GM19372 (cell line): ENCODE measurements at regions not wholly inside any gene's neighbourhood (a gene's known extent, or its start where the extent isn't known, plus 50 kb on each side); places are given as distances from the start of the nearest gene placed in this dataset.

ENCODE experiments used
- ATAC-seq: cut with Tn5 transposase; IDR thresholded peaks from one replicate; pipeline ENCODE4 v1.9.1; 2021; ENCODE audit warnings: mild to moderate bottlenecking, low read depth, moderate library complexity; ENCODE audit not compliant: unreplicated experiment

DNA sequence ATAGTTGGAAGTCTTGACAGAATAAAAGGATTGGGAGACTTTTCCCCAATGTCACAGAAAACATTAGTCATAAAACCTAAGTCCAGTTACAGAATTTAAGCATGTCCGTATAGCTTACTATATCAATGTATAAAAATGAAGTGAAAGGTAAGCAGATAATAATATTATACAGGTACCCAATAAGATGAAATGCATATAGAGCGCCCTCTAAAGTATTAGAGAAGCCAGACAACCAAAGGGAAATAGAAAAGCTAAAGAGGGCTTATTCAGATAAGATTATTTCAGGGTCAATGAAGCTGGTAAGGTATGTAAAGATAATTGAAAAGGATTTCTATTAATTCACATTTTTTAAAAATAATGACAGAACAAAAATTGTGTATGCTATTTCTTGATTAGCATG lies 947.7 kb upstream of the MAP3K7 start:
- no peak for ATAC-seq

DNA sequence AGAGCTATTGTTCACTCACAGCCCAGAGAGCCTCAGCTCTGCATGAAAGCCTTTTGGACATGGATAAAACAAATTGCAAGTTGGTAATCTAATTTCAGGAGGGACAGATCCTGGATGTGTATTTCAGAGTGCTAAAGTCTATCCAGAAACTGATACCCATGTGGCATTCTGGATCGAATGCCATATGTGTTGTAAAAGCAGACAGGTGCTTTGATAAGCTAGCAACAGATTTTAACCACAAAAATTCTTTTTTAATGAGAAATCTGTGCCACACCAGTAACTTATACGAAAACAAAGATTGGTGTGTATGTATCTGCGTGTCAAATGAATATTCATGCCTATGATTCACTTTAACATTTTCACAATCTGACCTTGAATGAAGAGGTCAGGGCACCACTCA lies 936.6 kb upstream of the MAP3K7 start:
- ATAC-seq = no peak

DNA sequence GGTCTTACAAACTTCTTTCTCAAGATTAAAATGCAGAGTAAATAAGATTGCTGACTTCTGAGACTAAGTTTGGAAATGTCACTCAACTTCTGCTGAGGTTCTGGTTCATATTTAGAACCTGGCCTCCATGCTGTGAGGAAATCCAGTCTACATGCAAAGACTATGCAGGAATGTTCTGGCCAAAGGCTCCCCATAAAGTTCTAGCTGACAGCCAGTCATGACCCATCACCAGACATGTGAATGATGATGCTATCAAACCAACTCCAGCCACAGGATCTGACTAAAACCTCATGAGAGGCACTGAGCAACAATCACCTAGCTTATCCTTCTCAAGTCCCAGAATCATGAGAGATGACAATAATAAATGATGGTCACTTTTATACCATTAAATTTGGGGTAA lies 935.1 kb upstream of the MAP3K7 start:
- no peak for ATAC-seq

DNA sequence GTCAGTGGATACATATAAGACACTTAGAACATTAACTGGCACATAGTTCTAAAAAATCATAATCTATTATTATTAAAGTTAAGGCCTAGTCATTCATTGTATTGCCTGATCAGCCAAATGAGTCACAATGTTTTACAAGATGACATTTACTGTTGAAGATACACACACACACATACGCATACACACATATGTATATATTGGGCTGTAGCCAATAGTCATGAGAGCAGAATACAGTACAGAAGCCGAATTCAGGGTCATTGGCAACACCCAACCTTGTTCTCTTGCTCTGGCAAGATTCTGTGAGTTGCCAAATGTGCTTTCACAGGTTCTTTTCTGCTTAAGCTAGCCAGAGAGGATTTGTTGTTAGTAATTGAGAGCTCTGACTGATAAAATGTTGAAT lies 922.8 kb upstream of the MAP3K7 start:
- no peak for ATAC-seq

DNA sequence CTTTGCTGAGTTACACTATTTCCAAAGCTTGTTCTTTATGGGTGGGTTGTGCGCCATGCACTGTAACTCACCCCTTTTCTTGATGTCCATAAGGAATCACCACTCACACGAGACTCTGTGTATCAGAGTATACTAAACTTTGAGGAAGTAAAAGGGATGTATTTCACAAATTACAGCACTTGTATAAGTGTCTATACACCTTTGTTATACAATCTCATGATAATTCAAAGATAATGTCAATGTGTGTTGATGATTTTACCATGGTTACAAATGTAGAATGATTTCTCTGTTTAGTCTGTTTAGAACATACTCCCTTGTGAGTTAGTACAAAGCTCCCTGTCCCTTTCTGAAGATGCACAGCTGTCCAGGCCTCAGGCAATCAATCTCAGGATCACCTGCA lies 922.2 kb upstream of the MAP3K7 start:
- no peak for ATAC-seq

DNA sequence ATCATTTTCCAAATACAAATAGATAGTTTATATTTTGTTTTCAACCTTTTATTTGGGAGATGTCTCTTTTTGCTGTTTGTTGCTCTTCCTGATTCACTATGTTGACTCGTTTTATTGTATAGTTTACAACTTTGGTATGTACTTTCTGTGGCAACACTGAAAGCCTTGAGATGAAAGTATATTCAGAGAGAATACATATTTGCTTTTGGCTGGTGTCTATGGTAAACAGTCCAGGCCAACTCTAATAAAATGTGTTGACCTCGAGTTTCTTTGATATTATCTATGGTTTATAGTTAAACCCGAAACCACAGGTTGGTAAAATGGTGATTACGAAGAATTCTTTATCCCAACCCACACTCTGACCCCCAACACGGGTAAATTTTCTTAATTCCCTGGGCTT lies 919.6 kb upstream of the MAP3K7 start:
- ATAC-seq = no peak

DNA sequence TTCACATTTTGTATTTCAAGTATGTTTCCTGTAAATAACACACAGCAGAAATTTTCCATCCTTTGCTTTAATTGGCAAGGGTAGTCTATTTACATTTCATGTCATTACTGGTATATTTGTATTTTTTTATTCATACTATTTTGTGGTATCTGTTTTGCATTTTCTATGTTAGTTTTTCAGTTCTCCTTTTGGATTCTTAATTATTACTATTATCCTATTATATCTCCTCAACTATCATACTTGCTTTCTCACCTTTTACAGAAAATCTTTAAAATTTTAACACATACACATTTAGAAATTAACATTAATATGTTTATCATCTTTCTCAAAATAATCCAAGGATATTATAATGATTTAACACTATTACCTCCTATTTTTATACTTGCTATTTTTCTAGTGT lies 918.3 kb upstream of the MAP3K7 start:
- ATAC-seq = no peak

DNA sequence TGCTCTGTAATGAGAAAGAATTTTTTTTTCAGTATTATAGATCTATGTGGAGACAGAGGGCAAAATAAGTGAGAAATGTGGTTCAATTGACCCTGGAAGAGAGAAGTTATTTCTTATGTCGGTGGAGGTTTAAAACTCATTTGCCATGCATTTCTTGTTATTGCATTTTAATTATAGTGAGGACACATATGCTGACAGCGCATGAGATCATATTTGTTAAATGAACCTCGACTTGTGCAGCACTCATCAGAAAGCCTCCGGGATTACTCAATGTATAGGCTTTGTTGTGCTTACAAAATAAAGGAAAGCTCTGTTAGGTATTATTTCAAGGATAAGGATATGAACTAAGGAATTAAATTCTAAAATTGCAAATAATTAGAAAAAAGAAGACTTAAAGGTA lies 915.1 kb upstream of the MAP3K7 start:
- ATAC-seq = no peak

DNA sequence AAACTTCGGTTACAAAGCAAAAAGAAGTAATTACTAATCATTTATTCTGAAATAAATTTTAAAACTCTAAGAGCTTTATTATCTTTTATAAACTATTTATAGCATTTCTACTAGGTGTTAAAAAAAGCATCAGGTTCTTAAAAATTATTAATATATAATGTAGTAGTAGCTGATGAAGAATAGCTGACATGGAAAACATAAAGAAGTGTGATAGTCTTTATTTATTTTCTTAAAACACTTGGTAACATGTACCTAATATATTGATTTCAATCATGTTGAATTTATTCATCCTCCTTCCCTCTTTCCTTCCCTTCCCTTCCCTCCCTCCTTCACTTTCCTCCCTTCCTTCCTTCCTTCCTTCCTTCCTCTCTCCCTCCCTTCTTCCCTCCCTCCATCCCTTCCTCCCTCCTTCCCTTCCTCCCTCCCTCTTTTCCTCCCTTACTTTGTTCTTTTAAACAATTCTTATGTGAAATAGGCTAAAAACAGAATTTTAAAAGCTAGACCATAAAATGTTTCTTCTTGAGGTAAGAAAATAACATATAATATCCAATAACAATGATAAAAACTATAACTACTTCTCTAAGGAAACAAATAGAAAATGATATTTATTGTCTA lies 913.9 kb upstream of the MAP3K7 start:
- no peak for ATAC-seq

DNA sequence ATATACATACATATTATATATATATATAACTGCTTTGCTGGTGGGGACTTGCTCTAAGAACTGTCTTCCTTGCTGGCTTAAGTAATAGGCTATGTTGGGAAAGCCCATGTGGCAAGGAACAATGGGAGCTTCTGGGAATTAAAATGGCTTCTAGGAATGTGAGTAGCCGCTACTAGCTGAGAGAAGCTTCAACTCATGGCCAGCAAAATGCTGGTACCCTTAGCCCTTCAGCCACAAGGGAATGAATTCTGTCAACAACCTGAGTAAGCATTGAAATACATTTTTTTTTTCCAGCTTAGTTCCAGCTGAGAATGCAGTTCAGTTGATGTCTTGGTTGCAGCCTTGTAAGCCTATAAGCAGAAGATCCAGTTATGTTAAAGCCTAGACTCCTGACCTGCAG lies 911.7 kb upstream of the MAP3K7 start:
- ATAC-seq = no peak

DNA sequence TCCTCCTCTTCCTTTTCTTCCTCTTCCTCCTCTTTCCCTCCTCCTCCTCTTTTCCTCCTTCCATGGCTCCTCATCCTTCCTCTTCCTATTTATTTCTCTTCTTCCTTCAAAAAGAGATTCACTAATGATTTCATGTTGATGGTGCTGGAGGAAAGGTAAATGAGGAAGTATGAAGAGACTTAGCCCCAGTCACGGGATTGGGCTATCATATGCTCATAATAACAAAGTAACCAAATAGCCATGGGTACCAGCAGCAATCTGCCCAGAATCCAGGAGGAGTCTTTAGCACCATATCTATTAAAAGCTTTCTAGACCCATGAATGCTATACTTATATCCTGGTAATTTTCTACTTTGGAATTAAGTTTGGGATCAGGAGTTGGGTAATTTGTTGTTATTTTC lies 910.9 kb upstream of the MAP3K7 start:
- ATAC-seq = no peak

DNA sequence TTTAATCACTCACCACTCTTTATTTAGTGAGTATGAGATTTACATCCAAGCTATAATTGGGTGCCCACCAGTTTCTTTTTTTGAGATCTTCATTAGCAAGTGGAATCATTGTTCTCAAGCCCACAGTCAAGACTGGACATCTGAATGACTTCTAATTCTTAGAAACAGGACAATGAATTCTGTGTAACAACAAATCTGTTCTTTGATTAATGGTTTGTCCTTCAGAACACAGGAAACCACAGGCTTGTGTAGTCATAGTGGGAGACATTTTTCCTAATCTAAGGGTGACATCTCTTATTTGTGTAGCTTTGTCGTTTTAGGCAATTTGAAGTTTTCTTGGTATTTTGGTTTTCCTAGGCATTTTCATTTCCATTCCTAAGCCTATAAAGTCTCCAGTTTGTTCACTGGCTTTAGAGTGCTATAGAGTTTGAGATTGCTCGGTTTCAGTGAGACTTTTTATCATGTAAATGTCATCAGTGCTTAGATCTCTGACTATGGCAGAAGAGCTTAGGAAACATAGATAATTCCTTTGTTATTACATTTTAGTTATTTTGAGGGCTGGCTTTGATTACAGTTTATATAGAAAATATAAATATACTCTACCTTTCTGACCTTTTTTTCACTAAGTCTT lies 903.9 kb upstream of the MAP3K7 start:
- ATAC-seq = no peak

DNA sequence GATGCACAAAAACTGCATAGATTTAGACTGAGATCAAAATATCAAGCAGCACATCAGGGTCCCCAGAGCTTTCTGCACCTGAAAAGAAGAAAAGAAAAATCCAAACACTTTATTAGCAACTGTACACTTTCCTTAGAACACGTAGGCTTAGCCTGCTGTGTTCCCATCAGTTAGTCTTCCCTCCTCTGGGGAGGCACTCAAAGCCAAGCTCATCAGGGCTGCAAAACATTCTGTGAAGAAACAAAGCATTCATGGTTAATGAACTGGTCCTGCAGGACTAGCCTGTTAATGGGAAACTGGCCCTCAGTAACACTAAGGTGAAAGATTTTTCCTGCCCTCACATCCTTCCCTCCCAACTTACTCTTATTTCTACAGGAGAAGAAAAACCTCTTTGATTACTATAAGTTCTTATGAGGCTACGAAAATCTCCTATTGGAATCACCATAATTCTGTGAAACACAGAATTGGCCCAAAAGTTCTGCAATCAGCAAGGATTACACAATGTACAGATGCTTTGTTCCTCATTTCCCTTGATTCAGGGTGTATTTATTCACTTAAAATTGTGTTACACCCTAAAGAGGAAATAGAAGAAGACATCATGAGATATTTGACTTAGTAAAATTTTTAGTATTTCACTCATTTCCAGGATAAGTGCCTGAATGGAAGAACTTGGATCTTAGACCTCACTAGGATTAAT lies 901.0 kb upstream of the MAP3K7 start:
- ATAC-seq = no peak

DNA sequence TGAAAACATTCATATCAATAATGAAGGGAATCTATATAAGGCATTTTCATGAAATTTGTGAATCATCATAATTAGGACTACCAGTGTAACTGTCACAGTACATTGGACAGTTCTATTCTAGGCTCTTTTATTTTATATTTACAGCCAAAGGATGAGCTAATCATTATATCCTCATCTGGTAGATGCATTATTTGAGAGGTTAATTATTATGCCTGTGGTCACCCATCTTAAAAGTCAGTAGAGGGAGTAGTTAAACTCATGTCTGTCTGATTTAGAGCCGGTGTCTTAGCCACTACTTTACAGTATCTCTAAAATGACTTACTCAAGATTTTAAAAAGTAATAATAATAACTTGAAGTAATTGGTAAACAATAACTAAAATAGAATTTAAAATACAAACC lies 899.3 kb upstream of the MAP3K7 start:
- peak; percentile 25 for ATAC-seq

DNA sequence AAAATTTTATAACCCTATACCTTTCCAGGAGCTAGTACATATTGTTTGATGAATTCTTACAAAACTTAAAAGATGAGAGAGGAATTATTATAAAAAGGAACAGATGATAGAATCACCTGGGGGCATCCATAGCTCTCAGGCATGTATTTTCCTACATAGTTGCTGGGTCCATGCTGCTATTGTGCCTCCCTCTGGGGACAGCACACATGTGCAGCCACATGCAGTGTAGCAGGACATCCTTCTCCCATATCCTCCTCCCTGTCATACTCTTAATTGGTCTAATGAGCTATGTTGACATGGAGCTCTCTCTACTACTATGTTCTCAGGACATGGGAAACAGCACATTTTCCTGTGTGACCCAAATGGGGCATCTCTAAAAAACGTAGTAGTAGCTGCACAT lies 898.2 kb upstream of the MAP3K7 start:
- ATAC-seq = no peak

DNA sequence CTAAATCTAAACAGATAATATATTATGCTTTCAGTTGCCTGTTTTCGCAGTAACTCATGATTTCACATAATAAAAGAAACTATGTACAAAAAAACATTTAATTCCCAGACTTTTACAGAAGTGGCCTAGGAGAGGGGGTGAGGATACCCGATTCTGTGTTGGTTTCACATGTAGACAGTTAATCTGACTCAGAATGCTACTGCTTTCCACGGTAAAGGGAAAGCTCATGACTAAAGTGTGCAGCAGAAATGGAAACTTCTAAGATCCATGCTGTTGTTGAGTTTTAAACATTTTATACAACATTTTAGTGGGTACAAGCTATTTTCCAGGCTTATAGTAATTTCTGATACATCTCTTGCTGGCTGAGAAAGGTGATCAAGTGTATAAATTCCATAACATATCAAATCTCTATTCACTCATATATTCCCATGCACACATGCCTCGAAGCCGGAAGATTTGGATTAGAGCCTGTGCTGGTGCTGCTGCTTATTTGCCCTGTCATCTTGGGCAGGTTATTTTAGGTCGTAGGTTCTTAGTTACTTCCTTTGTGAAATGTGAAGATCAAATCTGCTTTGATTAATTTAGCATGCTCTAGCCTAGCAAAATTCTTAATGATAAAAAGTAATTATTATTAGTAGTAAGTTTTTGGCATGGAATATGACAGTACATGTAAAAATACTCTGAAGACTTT lies 896.7 kb upstream of the MAP3K7 start:
- peak; percentile 52 for ATAC-seq

DNA sequence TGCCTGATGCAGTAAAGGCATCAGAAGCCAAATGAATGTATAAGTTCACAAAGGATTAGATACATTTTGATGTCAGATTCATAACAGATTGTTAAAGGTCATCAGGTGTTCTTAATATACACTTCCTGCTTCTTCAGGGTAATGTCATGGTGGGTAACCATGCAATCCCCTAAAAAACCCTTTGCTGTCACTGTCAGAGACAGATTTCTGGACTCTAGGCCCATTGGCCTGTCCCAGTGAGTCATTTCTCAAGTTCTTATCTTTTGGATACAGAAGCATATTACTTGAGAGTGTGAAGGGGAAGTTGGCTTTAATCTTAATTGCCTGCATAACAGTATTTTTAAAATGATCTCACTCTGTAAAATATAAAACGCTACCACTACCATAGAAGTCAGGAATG lies 895.6 kb upstream of the MAP3K7 start:
- peak; percentile 55 for ATAC-seq

DNA sequence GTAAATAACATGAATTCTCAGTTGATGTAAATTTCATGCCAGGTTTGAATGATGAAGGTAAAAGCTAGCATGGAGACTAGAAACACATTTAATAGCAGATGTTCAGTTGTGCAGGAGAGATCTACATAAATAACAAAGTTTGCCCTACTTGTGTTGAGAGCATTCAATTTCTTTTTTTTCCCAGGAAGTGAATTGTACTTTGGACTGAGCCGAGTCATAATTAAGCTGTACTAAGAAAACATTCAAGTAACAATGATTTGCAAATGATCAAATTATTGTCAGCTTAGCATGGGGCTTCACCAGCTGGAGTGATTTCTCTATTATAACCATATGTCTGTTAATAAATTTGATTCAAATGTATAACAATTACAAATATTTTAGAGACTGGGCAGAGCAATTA lies 893.5 kb upstream of the MAP3K7 start:
- no peak for ATAC-seq

DNA sequence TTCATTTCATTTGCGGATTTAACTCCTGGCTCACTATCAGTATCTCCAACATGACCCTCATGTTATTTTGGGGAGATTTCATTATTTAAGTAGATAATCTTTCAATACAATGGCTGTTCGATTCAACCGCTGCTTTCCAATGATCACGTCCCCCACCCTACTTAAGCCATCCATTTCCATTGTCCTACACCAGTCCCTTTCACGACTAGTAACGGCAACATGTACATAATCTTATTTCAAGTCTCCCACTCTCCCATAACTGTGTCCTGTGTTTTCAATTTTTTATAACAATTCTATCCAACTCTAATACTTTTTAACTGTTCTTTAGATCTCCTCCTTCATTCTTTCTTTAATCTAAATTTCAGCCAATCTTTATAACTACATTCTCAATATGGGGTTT lies 890.8 kb upstream of the MAP3K7 start:
- ATAC-seq = no peak

DNA sequence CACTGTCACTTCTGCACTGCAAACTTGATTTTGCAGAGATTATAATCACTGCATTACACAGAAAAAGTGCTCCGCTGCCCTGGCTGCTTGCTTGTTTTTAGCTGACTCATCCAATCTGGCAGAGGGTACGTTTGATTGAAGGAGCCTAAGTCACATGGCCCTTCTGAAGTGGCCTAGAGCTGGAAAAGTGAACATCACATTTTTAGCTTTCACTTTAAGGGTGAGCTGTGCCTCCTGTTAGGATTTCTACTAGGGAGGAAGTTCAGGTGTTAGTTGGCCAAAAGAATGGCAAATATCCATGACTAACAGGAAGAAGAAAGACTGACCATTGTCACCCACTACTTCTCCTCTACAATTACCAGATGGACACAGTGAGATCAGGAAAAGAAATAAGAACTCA lies 889.1 kb upstream of the MAP3K7 start:
- peak; percentile 64 for ATAC-seq

DNA sequence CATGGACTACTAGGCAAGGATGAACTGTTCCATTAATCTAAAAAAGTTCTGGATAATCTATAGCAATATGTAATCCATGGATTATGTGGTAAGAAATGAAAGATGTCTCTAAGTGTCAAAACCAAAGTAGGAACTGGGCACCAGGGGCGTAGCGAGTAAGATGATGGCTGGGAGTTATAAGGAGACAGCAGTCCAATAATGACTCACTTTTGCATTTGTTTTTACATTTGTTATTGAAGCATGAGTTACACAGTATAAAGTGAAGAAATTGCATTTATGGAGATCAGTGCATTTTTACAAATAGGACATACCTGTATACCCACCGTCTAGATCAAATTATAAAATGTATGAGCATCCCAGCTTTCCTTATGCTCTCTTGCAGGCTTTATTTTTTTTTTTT lies 878.5 kb upstream of the MAP3K7 start:
- no peak for ATAC-seq

DNA sequence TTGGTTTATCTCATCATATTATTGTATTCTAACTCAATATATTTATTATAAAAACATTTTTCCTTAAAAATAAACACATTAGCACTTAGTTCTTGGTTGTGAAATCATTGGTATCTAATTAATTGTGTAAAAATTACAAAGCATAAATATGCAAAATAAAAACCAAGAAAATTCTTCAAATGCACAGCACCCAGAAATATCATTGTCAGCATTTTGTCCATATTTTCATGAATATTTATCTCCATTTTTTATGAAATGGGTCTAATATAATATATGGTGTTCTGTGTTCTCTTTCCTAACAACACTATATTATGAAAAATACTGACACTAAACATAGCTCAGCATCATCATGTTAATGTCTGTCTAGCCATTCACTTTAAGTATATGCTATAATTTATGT lies 877.8 kb upstream of the MAP3K7 start:
- no peak for ATAC-seq
